ENCODE measurements at regions not wholly inside any gene's neighbourhood (a gene's known extent, or its start where the extent isn't known, plus 50 kb on each side); places are given as distances from the start of the nearest gene placed in this dataset.
"Not testable (repeated sequence)": the region's sequence is repeated elsewhere in the genome, so short reads cannot be mapped to it uniquely, and the experiment has no call there.

DNA sequence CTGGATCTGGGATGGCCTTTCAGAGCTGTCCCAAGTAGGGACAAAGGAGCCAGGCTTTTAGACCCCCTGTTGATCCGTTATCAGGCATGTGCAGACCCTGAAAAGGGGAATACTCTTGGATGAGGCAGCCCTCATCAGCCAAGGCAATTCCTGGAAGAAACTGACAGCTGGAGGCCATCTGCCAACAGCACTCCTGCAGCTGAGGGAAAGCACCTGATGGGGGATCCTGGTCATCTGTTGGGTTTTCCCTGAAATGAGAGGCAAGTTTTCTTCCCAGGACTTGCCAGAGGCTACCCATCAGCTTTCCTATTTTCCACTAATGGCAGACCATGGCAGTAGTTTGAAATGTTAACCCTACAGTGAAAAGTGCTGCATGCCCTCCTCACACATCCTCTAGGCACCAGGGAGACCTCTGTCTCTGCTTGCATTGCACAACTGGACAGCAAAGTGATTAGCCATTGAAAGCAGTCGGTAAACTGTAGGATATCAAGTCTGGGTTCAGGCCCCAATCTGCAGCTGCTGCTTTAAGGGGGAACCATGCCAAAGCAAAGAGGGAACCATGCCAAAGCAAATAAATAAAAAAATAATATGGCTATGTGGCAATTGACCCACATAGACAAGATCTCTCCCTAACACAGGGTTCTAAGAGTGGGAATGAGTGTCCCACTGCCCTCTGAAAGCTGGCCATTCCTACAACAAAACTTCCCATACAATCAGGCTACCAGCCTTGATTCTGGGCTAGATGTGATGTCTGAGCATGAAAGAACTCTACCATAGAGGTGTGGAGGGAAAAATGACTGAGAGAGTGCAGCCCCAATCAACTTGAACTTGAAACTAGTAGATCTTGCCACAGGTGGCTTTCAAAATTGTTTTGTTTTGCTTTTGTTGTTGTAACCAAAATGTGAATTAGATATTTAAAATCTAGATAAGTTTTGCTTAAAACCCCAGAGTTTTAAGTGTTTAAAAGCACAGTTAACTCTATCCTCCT is 232.0 kb upstream of the STT3B start:
- no peak for DNase-seq

DNA sequence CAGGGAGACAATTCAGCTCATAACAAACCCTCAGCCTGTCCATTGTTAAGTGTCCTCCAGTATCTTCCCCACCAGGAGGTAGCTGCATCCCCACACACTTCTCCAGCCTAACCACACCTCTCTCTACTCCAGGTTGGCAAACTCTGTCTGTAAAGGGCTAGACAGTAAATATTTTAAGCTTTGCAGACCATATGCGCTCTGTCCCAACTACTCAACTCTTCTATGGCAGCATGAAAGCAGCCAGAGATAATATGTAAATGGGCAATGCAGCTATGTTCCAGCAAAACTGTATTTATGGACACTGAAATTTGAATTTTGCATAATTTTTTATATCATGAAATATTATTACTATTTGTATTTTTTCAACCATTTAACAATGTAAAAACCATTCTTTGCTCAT is 230.4 kb upstream of the STT3B start:
- no peak for DNase-seq

DNA sequence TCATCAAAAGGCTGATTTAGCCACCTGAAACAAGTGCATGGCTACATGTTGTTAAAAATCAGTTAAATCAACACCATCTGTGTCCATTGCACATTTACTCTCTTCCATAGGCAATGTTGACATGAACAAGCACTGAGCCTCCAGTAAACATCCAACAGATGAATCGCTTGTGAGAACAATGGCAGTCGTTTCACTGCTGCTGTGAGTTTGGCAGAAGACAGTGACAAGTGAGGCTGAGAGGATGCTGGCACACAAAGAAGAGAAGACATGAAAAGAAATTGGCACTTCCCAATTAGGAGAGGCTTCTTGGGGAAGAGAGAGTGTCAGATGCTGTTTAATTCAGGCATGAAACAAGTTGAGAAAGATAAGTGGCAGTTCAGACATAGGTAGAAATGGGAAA is 227.4 kb upstream of the STT3B start:
- no peak for DNase-seq

DNA sequence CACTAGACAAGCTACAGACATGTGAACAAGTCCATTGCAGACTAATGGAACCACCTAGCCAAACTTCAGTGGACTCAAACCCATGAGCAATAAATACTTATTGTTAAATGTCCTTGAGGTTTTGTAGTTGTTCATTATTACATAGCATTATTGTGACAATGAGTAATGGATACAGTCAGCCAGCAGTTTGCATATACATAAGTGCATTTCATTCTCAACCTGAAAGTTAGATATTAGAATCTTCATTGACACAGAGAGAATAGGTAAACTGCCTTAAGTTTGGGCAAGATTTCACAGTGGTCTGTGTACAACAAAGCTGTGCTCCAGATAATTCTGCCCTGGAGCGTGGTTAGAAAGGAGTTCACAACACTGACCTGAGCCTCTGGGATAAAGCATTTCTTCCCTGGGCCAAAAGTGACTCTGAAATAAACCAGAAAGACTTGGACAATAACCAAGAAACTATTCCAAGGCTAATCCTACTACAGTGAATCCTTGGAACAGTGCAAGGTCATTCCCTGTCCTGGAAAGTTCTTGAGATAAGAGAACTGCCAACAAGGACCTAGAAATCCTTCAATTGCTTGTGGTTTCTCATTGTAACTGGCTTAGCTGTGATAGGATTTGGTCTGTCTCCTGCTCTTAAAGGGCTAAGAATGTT is 225.5 kb upstream of the STT3B start:
- DNase-seq: no peak

DNA sequence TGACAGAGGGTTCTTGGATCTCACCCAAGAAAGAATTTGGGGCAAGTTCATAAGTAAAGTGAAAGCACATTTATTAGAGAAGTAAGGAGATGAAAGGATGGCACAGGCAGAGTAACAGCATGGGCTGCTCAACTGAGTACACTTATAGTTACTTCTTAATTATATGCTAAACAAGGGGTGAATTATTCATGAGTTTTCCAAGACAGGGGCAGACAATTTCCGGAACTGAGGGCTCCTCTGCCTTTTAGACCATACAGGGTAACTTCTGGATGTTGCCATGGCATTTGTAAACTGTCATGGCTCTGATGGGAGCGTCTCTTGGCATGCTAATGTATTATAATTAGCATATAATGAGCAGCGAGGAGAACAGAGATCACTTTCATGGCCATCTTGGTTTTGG is 221.2 kb upstream of the STT3B start:
- no peak for DNase-seq

DNA sequence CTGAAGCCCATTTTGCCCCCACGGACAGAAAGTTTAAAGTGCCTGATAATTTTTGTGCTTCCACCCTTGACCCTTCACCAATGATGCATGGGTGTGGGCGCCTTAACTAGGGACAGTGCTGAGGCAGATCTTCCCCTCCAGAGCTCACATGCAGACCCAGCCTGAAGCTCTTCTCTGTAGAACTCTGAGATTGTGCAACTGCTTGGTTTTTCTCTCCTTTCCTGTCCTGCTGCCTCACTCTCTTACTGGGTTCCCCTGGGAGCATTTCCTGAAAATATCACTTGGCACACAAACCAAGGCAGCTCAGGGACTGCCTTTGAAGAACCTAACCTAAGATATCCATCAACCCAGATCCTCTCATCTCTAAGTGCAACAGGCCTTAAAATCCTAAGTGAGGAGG is 220.3 kb upstream of the STT3B start:
- DNase-seq: no peak

DNA sequence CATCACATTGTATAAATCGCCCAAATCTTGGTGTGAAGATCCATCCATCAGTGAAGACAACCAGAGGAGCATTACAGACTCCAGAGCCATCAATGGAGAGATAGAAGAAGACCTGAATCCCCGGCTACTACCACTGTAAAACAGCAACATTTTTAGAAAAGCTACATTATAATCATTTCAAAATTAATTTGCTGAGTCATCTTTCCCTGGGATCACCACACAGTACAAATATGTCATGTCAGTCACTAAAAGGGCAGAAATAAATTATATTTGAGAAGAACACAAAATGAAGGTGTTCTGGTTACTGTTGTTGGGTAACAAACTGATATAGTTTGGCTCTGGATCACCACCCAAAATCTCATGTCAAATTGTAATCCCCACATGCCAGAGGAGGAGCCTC is 218.5 kb upstream of the STT3B start:
- DNase-seq: no peak

DNA sequence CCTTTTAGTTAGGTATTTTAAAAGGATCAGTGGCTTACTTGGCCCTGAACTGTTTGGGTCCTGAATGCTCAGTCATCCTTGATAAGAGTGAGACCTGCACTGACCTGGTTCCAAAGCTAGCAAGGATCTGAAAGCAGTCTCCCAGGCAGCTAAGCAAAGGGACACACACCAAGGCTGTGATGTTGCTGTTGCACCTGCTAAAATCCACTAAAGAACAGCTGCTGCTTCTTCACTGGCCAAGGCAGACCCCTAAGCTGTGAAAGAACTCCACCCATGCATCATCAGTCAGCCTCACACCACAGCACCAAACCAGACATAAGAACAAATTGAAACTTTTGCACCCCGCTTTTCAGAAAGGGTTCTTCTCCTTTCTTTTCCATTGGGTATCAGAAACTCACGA is 213.4 kb upstream of the STT3B start:
- no peak for DNase-seq

DNA sequence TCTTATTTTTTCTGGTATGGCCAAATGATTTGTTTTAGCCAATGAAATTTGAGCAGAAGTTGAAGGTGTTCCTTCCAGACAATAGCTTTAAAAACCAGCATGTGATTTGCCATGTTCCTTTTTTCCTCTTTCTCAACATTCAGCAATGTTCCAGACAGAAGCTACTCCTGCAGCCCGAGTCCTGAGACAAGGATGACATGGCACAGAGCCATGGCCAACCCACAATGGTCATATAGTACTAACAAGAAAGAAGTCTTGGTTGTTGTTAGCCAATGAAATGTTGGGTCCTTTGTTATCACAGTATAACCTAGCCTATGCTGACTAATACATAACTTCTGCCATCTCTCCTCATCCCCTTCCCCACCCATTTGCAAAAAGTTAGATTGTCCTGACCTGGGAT is 211.1 kb upstream of the STT3B start:
- no peak for DNase-seq

DNA sequence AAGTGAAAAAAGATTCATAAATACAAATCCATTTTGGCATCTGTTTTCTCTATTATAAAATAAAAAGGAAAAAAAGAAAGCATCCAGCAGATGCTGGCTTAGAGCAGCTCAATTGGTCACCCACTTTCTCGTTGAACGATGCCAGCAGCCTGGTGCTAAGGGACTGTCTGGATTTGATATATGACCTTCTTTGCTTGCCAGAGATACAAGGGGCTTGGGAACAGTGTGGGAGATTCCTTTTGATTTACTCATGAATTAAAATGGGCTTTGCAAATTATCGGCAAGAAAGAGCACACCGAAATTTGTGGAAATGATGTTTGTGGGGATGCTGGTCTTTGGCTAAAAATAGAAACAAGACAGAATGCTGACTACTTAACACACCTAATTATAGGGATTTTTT is 210.3 kb upstream of the STT3B start:
- no peak for DNase-seq

DNA sequence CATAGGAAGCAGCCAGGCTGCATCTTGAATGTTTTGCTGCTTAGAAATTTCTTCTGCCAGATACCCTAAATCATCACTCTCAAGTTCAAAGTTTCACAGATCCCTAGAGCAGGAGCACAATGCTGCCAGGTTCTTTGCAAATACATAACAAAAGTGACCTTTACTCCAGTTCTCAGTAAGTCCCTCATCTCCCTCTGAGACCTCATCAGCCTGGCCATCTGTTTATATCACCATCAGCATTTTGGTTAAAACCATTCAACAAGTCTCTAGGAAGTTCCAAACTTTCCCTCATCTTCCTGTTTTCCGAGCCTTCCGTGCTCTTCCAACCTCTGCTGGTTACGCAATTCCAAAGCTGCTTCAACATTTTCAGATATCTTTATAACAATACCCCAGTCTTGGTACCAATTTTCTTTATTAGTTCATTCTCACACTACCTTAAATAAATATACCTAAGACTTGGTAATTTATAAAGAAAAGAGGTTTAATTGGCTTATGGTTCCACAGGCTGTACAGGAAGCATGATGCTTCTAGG is 204.8 kb upstream of the STT3B start:
- not testable (repeated sequence) for DNase-seq

DNA sequence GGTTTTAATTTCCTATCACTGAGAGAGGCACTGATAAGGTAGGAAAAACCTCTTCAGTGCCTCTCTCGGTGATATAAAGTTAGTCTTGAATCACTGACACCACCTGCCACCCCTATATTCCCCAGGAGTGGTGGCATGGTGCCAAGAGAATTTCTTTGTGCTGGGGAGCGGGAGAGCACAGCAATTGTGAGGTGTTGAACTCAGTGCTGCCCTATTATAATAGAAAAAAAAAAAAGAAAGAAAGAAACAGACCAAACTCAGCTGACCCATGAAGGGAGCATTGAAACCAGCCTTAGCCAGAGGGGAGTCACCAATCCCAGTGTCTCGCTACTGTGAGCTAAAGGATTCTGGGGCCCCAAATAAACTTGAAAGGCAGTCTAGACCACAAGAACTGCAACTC is 201.4 kb upstream of the STT3B start:
- DNase-seq: no peak

DNA sequence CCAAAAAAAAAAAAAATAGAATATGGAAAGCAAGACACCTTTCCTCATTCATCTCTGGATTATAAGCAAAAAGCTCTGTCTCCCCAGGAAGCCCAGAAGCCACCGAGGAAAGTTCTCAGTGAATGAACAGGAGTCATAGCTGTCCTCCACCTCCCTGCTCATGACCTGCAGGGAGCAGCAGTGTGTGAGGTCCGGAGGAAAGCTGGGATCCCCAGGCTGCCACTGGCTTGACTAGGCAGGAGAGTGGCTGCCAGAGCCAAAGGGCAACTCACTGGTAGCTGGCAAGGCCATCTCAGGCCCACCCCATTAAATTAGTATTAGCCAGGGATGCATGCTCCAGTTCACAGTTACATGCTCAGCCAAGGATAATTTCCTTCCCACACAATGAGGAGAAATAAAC is 191.6 kb upstream of the STT3B start:
- DNase-seq: no peak

DNA sequence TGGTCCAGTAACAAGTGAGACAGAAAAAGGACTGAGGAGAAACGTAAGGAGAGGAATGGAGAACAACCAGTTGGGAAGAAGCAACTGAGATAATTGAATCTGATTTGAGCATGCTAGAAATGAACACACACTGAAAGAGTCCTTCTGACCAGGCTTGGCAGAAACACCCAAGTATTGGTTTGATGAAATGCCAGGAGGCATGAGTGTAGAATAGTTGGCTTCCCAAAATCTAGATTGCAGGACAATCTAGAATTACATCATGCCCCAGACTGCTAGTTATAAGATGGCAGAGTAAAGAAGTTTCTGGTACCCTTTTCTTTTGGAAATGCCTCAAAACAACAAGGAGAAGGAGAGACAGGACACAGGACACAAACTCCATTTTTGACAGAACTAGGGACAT is 189.7 kb upstream of the STT3B start:
- no peak for DNase-seq

DNA sequence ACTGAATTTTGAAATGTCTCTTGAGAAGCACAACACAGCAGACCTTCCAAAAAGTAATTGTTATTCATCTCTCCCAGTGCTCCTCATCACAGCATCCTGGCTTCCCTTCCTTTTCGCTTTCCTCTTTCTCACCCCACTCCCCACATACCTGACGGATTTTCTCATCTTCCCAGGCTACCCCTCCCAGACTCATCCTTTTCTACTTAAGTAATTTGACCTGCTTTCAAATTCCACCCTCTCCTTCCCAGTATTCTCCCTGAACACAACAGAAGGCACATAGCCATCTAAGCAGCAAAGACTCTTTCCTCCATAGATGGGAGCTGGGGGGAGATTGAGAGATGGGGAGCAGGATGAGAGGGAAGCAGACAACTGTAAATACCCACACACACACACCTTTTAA is 187.1 kb upstream of the STT3B start:
- DNase-seq: no peak

DNA sequence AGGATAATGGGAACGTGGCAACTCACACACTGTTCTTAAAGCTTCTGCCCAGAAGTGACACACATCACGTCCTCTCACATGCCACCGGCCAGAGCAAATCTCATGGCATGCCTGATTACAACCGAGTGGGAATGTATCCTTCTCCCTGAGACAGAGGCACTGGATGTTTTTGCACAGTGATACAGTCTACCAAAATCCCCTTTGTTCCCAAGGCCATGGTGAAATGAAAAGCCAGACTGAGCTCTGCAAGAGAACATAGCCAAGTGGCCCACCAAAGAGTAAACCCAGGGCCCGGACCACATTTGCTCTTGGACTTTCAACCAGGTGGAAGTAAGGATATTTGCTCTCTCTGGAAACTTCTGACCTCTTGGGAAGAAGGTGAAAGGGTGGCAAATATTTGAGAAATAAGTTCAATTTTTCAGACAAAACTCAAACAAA is 186.2 kb upstream of the STT3B start:
- no peak for DNase-seq

DNA sequence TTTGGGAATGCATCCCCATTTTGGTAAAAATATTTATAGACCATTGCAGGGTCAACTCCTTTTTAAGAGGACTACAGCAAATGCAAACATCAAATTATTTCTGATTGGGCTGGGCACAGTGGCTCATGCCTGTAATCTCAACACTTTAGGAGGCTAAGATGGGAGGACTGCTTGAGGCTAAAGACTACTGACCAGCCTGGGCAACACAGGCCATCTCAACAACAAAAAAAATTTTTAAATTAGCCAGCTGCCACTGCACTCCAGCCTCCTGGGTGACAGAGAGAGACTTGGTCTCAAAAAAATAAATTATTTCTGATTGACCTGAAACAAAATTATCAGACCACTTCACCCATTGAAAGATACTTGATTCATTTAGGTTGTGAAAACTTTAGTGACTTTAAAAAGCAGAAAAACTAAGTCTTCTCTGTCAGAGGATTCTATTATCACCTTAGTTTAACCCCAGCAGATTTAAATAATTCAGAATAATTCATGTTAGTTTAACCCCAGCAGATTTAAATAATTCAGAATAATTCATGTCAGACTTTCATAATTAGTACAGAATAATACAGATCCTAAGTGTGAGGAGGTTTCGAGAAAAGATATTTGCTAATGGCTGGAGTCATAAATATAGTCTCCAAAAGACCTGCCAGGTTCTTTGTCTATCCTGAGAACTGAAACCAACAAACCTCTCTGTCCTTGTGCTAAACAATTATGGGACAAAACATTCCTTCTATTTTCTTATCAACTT is 183.6 kb upstream of the STT3B start:
- DNase-seq: no peak

DNA sequence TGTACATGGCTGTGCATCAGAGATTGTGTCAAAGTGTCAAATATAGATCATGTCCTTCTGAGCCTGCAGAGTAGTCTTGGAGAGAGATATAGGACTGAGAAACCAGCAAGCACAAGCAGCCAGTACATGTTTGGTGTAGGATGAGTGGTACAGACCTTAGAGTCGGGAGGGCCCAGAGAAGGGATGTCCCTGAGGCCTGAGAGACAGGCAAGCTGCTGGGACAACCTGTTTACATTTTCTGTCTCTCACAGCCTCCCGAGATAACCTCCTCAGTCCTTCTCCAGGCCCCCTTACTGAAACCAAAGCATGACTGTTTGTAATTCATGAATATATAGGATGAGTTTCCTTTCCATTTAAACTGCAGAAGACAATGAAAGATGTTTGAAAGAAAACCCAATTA is 182.4 kb upstream of the STT3B start:
- DNase-seq: no peak

DNA sequence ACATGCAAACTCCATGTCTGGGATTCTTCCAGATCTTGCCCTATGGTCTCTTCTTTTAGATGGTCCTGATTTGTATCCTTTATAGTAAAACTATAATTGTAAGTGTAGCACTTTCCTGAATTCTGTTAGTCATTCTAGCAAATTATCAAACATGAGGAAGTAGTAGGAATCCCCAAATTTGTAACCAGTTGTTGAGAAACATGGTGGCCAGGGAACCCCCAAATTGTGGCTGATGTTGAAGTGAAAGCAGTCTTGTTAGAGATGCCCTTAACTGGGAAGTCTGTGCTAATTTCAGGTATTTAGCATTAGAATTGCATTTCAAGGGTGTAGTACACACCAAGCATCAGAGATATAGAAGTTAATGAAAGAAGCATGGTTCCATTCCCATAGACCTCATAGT is 180.4 kb upstream of the STT3B start:
- DNase-seq: no peak

DNA sequence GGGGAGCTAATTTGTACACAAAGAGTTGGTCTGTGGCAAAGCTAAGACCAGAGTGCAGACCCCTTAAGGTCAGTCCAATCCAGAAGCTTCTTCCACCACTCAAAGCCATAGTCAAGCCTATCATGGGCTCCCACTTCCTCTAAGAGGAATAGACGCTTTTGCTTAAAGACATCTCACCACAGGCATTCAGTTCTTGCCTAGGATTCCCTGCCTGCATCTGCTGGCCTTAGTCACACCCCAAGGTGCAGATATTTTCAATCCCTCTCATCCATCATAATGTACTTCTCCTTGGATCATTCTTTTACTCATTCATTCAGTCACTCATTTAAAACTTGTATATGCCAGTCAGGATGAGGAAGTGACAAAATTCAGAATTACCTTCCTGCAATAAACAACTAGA is 179.6 kb upstream of the STT3B start:
- DNase-seq: no peak

DNA sequence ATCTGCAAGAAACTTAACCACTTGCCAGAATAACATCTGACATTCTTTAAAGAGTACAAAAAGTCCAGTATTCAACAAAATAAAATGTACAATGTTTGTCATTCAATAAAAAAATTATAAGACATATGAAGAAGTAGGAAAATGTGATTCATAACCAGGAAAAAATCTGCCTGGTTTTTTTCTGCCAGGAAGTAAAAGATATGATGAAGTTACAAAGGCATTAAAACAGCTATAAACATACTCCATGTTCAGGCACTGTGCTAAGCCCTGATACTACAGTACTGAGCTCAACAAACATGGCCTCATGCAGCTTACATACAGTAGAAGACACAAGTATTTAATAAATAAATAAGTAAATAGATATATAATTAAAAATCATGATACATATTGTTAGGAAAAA is 178.4 kb upstream of the STT3B start:
- no peak for DNase-seq

DNA sequence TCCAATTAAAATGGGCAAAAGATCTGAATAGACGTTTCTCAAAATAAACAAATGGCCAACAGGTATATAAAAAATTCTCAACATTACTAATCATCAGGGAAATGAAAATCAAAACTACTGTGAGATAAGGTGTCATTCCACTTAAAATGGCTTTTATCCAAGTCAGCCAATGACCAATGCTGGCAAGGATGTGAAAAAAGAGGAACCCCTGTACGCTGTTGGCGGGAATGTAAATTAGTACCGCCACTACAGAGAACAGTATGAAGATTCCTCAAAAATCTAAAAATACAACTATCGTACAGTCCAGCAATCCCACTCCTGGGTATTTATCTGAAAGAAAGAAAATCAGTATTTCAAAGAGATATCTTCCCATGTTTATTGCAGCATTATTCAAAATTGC is 176.9 kb upstream of the STT3B start:
- DNase-seq: no peak

DNA sequence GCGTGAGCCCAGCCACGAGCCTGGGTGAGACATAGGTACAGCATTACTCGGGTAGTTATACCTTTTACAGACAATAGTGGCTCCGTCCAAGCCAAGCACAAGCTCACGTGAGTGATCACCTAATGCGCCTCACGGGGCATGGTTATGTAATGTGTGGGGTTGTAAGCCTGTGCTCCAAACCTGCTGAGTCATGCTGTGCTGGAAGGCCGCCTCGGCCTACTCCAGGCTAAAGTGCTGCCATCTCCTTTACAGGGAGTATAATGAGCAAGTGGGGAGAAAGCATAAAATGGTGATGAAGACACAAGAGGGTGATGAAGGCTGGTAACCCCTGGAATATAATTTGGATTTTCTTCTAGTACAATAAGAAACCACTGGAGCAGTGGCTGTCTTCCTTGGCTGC is 175.8 kb upstream of the STT3B start:
- DNase-seq: peak; percentile 63

DNA sequence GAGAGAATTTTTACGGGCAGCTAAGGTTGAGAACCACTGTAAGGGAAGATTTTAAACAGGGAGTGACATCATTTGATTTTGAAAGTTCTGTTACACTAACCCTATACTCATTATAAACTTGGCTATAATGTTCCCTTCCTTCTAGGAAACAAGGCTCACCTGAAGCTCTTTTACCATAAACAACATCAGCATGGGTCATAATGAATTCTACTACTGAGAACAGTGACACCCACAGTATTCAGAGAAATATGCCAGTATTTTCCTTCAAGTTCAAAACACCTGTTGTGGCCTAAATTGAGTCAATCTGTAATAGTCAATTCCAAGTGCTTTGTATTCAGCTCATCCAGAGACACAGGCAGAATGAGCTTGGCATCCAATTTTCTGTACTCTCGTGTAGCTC is 175.3 kb upstream of the STT3B start:
- no peak for DNase-seq

Measured in hematopoietic multipotent progenitor cell treated with erythropoietin and hydrocortisone succinate and interleukin-3 and kit ligand, for 8 days (in vitro differentiated cells).